SU-DHL-6 (cell line): ENCODE measurements at regions not wholly inside any gene's neighbourhood (a gene's known extent, or its start where the extent isn't known, plus 50 kb on each side); places are given as distances from the start of the nearest gene placed in this dataset.

ENCODE experiments used
- H2AFZ ChIP-seq: fragments of 200-600 bp; sonication (generic); 2 replicates; pipeline ENCODE4 v1.6.1; 2014; ENCODE audit warnings: low read depth, mild to moderate bottlenecking, moderate library complexity, mixed read lengths, antibody characterized with exemption, low read length; ENCODE audit not compliant: severe bottlenecking
- H3F3A ChIP-seq: fragments of 200-600 bp; shearing (Covaris generic); 2 replicates; pipeline ENCODE4 v1.6.0; 2016; ENCODE audit warnings: antibody characterized with exemption, mild to moderate bottlenecking; ENCODE audit not compliant: insufficient read depth
- H3K27ac ChIP-seq: fragments of 200-600 bp; sonication (generic); 2 replicates; pipeline ENCODE4 v1.5.1; 2016; ENCODE audit warnings: low read depth, mild to moderate bottlenecking, low read length, moderate library complexity, mixed read lengths
- H3K27me3 ChIP-seq: fragments of 200-600 bp; sonication (generic), shearing (Covaris generic); 2 replicates; pipeline ENCODE4 v1.6.0; 2014; ENCODE audit warnings: mild to moderate bottlenecking, low read length
- H3K36me3 ChIP-seq: fragments of 200-600 bp; sonication (generic); 2 replicates; pipeline ENCODE4 v1.6.1; 2014; ENCODE audit warnings: mild to moderate bottlenecking, low read length, mixed read lengths
- H3K4me2 ChIP-seq: fragments of 300-600, 200-600 bp; shearing (Covaris generic), sonication (generic); 2 replicates; pipeline ENCODE4 v1.6.0; 2014; ENCODE audit warnings: low read length, low read depth, mild to moderate bottlenecking; ENCODE audit not compliant: poor library complexity, severe bottlenecking
- H3K4me3 ChIP-seq: fragments of 200-600 bp; sonication (generic); 2 replicates; pipeline ENCODE4 v1.5.1; 2014; ENCODE audit warnings: antibody characterized with exemption, low read length, mild to moderate bottlenecking, mixed read lengths; ENCODE audit not compliant: insufficient read depth, poor library complexity, severe bottlenecking
- H3K79me2 ChIP-seq: fragments of 200-600 bp; sonication (generic); 2 replicates; pipeline ENCODE4 v1.6.1; 2014; ENCODE audit warnings: mild to moderate bottlenecking, low read length, moderate library complexity; ENCODE audit not compliant: insufficient read depth
- H3K9ac ChIP-seq: fragments of 200-600 bp; sonication (generic); 2 replicates; pipeline ENCODE4 v1.7.0; 2014; ENCODE audit warnings: mild to moderate bottlenecking, low read length
- H3K9me2 ChIP-seq: fragments of 200-600 bp; sonication (generic); replicated peaks from 2 replicates; pipeline ENCODE4 v1.6.1; 2014; ENCODE audit warnings: low read length; ENCODE audit not compliant: insufficient read depth
- H3K9me3 ChIP-seq: fragments of 200-600 bp; sonication (generic); 2 replicates; pipeline ENCODE4 v1.6.1; 2014; ENCODE audit warnings: low read length, mixed read lengths; ENCODE audit not compliant: insufficient read depth
- H4K20me1 ChIP-seq: fragments of 200-600 bp; sonication (generic); 2 replicates; pipeline ENCODE4 v1.6.1; 2014; ENCODE audit warnings: low read depth, mild to moderate bottlenecking, antibody characterized with exemption, low read length, moderate library complexity, mixed read lengths
- EZH2phosphoT487 ChIP-seq: fragments of 200-600 bp; sonication (generic), shearing (Covaris generic); conservative IDR thresholded peaks from 2 replicates; pipeline ENCODE4 v1.6.1; 2018; ENCODE audit warnings: mild to moderate bottlenecking, antibody characterized with exemption, low read length, moderate library complexity, mixed read lengths
- TF ChIP-seq, protein P1 (sequence below): fragments of 200-600 bp; sonication (generic); IDR thresholded peaks from one replicate; pipeline ENCODE4 v1.5.1; 2017; ENCODE audit warnings: antibody characterized with exemption, mild to moderate bottlenecking, low read length, moderate library complexity; ENCODE audit not compliant: insufficient read depth, poor library complexity, severe bottlenecking

DNA sequence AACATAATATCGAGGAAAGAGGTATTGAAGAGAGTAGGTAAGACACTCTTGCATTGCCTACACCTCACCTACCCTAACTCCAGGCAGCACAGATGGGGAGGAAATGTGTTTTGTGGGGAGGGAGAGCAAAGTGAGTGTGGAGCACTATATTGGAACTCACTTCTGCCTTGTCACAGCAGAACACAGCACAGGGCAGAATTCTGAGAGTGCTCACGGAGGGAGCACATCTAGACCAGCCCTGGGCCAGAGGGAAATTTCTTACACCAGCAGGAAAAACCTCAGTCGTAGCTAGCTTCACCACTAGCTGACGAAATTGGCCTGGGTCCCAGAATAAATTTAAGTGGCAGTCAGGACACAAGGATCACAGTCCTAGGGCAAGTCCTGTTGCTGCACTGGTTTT lies 517.3 kb downstream of the TMA16 start:
- Histone ChIP-seq H3K79me2 (no peaks in the 10 kb centered on the region), H3K27ac (no peak overlapping the region), H3K9me3 (no peaks in the 10 kb centered on the region), H3K9ac (no peak overlapping the region), H3K4me3 (no peak overlapping the region), H3K36me3 (no peaks in the 10 kb centered on the region), H4K20me1 (no peaks in the 10 kb centered on the region), H3K9me2 (no peaks in the 10 kb centered on the region), H3K4me2 (no peak overlapping the region), H3F3A (no peaks in the 10 kb centered on the region), H2AFZ (no peak overlapping the region), H3K27me3 (no peaks in the 10 kb centered on the region)
- TF ChIP-seq, protein P1, sequence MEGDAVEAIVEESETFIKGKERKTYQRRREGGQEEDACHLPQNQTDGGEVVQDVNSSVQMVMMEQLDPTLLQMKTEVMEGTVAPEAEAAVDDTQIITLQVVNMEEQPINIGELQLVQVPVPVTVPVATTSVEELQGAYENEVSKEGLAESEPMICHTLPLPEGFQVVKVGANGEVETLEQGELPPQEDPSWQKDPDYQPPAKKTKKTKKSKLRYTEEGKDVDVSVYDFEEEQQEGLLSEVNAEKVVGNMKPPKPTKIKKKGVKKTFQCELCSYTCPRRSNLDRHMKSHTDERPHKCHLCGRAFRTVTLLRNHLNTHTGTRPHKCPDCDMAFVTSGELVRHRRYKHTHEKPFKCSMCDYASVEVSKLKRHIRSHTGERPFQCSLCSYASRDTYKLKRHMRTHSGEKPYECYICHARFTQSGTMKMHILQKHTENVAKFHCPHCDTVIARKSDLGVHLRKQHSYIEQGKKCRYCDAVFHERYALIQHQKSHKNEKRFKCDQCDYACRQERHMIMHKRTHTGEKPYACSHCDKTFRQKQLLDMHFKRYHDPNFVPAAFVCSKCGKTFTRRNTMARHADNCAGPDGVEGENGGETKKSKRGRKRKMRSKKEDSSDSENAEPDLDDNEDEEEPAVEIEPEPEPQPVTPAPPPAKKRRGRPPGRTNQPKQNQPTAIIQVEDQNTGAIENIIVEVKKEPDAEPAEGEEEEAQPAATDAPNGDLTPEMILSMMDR: no peak
- no peak for TF ChIP-seq EZH2phosphoT487

DNA sequence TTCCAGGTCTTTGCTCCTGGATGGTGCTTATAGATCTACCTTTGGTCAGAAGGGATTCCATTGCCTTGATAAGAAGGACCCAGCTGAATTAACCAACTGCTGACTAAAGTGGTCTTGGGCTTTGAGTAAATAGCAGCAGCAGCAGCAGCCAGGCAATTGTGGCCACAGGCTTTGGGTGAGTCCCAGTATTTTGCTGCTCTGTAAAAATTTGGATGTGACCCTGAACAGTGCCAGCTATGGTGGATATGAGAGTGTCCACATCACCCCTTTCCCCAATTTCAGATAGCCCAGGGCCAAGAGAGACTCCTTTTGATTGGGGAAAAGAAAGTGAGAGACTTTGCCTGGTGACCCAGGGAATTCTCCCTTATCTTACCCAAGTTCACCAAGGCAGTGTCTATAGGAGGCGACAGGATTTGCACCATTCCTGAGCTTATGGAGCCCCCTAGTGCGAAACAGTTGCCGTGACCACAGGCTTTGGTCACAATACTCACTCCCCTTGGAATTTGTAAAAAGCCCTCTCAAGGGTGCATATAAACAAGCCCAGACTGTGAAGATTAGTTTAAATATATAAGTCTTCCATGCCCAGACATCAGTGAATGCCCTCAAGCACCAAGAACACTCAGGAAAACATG lies 518.0 kb downstream of the TMA16 start:
- no peaks in the 10 kb centered on the region for H3K79me2 ChIP-seq
- no peak overlapping the region for H3K4me2 ChIP-seq
- H3K4me3 ChIP-seq: no peak overlapping the region
- no peak overlapping the region for H3K9ac ChIP-seq
- H3K9me3 ChIP-seq: no peaks in the 10 kb centered on the region
- H3K27ac ChIP-seq: no peak overlapping the region
- H4K20me1 ChIP-seq: no peaks in the 10 kb centered on the region
- H3F3A ChIP-seq: no peaks in the 10 kb centered on the region
- H3K27me3 ChIP-seq: no peaks in the 10 kb centered on the region
- no peak for TF ChIP-seq EZH2phosphoT487
- TF ChIP-seq, protein P1: peak; percentile 22
- H3K9me2 ChIP-seq: no peaks in the 10 kb centered on the region
- no peak overlapping the region for H2AFZ ChIP-seq
- H3K36me3 ChIP-seq: no peaks in the 10 kb centered on the region

DNA sequence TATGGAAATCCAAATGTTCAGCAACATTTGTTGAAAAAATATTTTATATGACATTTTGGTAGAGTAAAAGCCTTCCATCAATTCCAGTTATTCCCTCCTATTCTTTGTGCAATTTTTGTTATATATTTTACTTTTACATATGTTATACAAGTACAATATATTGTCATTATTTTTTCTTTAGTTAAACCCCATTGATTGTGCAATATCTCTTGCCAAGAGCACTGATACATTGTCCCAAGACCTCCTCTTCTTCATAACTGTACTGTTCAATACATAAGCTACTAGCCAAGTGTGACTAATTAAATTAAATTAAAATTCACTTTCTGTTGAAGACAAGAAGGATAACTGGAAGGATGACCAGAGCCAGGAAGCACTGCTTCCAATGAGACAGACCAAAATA lies 527.5 kb downstream of the TMA16 start:
- no peaks in the 10 kb centered on the region for H4K20me1 ChIP-seq
- H3K27ac ChIP-seq: no peak overlapping the region
- no peak overlapping the region for H3K4me2 ChIP-seq
- H3K79me2 ChIP-seq: no peaks in the 10 kb centered on the region
- H2AFZ ChIP-seq: no peak overlapping the region
- H3K4me3 ChIP-seq: no peak overlapping the region
- H3K27me3 ChIP-seq: no peaks in the 10 kb centered on the region
- H3K36me3 ChIP-seq: no peaks in the 10 kb centered on the region
- H3K9me3 ChIP-seq: no peaks in the 10 kb centered on the region
- H3K9ac ChIP-seq: no peak overlapping the region
- H3F3A ChIP-seq: no peaks in the 10 kb centered on the region
- no peaks in the 10 kb centered on the region for H3K9me2 ChIP-seq
- TF ChIP-seq EZH2phosphoT487: no peak
- TF ChIP-seq, protein P1: no peak
